HG02642 (cell line): ENCODE measurements at regions not wholly inside any gene's neighbourhood (a gene's known extent, or its start where the extent isn't known, plus 50 kb on each side); places are given as distances from the start of the nearest gene placed in this dataset.
"Not testable (repeated sequence)": the region's sequence is repeated elsewhere in the genome, so short reads cannot be mapped to it uniquely, and the experiment has no call there.

Experiments
- ATAC-seq: cut with Tn5 transposase; IDR thresholded peaks from one replicate; pipeline ENCODE4 v1.9.1; 2021; ENCODE audit warnings: mild to moderate bottlenecking; ENCODE audit not compliant: unreplicated experiment, poor library complexity

GRCh38 chr16:52117171-52117570 is 429.8 kb downstream of the TOX3 start:
- no peak for ATAC-seq

DNA sequence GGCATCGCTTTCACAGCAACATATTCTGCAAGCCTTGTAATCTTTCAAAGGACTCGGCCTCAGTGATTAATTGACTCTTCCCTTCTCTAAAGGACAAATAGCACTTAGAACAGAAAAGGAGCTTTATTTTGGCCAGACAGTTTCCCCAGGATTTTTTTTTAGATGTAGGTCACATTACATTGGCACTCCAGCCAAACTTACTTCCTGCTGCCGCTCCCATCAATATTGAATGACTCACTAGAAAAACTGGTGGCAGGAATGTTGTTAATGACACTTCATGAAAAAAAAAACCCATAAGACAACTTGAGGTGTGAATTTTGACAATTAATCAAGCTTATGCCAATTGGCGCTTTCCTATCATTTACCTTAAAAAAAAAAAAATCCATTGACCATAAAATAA is 432.6 kb downstream of the TOX3 start:
- no peak for ATAC-seq

DNA sequence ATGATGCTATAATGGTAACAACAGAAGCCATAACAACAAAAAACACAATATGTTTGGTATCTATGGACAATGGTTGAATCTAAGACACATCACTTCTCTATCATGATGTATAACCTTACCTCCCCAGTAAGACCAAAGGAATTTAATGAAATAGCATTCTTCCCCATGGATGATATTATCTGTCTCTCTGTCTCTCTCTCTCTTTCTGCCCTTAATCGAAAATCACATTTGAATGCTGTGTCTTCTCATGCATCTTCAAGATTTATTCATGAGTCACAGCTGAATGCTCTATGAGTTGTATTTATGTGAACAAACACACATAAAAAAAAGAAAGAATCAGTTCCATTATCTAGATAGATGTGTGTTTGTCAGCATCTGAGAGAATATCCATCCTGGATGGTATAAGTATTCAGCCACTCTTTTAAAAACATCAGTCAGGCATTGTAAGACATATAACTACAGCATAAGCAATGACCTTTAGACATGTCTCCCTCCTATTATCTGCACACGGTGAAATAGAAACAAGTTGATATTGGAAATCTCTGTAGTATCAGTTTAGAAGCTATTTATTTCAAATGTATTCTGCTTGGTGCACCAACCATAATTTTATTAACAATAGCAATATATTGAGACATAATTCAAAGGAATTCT is 433.3 kb downstream of the TOX3 start:
- ATAC-seq: no peak

DNA sequence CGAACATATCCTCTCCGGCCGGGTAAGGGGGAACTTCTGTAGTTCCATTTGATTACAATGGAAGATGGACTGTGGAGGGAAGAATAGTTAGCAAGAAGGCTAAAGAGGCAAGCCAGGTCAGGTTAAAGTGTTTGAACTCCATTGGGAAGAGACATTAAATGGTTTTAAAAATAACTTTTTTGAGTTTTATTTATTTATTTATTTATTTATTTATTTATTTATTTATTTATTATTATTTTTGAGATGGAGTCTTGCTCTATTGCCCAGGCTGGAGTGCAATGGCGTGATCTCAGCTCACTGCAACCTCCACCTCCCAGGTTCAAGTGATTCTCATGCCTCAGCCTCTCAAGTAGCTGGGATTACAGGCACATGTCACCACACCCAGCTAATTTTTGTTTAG is 441.9 kb downstream of the TOX3 start:
- ATAC-seq: not testable (repeated sequence)

GRCh38 chr16:52103791-52104190 is 443.2 kb downstream of the TOX3 start:
- ATAC-seq: no peak

DNA sequence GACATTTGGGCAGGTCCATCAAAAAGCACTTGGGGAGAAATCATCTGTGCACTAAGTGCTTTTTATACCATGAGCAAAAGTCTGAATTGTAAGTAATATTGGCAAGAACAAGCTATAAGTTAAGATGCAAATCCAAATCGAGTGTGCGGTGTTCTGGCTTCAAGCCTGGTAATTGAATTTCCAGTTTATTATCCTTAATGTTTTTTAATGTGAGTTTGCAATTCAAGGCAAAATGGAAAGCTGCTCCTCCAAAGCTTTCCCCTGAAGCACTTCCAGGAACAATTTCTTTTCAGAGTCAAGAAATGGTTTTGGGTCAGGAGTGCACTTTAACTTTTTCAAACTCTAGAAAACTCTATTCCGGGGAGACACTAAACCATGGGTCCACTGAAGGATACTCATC is 445.7 kb downstream of the TOX3 start:
- no peak for ATAC-seq

DNA sequence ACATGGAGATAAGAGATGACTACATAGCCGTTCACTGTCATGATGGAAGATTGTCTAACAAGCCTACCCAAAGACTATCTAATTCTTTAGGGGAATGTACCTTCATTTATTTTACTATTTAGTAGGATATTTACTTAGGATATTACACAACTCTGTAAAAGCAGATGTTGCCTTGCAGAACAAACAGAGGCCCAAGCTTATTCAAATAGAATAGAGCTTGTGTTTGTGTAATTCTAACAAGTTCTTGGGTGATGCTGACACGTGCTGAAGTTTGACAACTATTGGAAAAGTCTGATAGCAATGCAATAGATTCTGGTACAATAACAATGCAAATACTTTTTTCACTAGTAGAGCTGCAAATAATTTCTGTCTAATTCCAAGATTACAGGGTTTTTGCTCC is 447.6 kb downstream of the TOX3 start:
- ATAC-seq: no peak

DNA sequence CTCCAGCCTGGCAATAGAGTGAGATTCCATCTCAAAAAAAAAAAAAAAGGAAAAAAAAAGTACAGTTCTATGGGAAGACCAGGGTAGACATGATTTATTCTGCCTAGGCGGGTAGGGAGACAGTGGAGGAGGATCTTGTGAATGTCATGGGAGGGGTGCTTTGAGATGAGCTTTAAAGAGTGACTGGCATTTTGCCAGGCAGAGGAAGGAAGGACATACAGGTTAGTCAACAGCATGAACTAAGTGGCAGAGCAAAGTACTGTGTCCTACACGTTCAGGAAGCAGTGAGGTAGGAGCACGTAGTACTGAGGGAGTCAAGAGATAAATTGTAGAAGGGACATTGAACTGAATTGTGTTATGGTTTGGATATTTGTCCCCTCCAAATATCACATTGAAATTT is 451.5 kb downstream of the TOX3 start:
- no peak for ATAC-seq

- ATAC-seq: no peak
Observed at GRCh38 chr16:52092126-52092525, 454.8 kb downstream of the TOX3 start.

DNA sequence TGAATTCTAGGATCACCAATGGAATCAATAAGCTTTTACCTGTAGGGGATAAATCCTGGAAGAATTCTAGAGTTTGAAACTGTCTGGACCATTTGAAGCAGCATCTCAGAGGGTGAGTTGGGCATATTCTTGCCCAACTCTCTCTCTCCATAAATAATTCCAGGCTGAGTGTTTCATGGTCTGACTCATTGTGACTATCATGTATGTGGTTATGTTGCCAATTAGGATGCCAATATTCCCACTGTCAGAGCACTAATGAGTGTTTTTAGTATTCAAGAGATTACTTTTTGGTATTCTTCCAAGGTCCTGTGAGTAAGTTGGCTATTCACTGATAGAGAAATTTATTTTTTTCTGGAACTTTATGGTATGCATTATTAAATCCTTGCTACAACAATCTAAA is 456.9 kb downstream of the TOX3 start:
- no peak for ATAC-seq

GRCh38 chr16:52089476-52089875 is 457.5 kb downstream of the TOX3 start:
- ATAC-seq: no peak

DNA sequence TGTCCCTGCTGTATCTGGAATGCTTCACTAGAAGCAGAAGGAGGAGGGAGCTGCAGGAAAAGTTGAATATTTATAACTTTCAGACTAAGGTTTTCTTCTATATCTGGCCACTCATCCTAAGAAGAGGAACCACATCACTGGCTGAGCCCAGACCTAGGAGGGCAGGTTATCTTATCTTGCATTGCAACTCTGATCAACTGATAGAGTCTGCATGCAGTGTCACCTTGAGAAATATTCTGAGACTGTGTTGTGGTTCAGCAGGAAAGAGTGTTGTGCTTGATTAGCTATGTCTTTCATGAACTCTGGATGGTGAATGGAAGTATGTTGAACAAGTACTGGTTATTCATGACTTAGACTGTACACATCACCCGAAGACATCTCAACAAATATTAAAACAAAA is 460.0 kb downstream of the TOX3 start:
- ATAC-seq: no peak

GRCh38 chr16:52078716-52079655 is 468.0 kb downstream of the TOX3 start:
- no peak for ATAC-seq

GRCh38 chr16:52077607-52078006 is 469.3 kb downstream of the TOX3 start:
- no peak for ATAC-seq

- ATAC-seq: no peak
Observed at GRCh38 chr16:52076801-52077201, 470.1 kb downstream of the TOX3 start.

- ATAC-seq: no peak
Observed at GRCh38 chr16:52076332-52076731, 470.6 kb downstream of the TOX3 start.

- no peak for ATAC-seq
Observed at GRCh38 chr16:52074133-52074532, 472.8 kb downstream of the TOX3 start.

DNA sequence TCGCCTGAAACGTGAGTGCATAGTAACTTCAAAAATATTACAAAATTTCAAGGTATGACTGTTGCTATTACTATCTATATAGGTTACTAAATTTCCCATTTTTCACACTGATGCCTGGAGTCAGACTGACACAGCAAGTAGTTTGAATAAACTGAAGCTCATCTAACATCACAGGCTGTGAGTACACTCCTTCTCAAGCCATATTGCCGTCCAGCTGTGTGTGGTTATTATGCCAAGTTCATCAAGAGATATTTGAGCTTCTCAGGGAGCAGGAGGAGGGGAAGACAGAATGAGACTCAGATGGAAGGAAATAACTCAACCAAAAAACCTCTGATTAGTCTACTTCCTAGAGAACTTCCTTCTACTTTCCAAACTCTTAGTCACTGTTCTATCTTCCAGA is 473.9 kb downstream of the TOX3 start:
- ATAC-seq: no peak

GRCh38 chr16:52071101-52071500 is 475.8 kb downstream of the TOX3 start:
- no peak for ATAC-seq

DNA sequence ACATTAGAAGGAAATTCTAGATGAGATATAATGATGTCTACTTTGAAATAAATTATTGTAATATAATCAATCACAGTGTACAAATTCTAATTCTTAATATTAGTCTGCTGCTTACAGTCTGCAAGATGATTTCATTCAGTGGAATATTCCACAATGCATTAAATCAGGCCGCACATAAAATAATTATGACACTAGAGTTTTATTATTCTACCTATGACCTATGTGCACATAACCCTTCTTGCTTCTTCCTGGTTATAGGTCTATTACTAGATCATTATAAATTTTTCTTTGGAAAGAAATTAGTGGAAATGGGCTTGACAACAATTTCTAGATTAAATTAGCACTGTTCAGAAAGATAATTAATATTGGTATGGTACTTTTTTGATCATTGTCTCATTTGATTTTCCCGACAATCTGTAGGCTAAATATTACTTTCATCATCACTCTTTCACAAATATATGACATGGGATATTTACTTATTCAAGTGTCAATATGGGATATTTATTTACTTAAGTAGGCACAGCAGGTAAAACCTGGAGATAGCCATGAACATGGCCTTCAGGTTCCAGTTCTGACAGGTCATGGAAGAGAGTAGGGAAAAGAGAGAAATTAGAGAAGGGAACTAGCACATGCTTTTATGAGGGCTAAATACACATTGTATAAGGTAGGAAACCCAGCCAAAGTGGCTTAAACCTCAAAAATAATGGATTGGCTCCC is 476.4 kb downstream of the TOX3 start:
- no peak for ATAC-seq

DNA sequence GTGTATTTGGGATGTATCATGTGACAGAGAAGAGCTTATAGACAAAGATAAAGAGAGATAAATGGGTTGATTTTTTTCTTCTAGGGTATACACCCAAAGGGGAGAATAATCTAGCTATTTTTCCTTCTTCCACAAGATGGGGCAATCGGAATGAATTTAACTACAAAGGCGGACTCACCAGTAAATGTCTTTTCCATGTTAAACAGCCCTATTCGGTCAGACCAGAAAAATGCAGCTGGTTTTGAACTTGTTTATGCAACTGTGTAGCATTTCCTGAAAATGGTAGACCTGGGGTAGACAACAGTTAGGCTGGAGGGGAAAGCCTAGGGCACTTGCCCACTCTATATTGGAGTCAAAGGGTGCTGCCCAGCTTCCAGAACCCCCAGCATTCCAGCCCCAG is 477.1 kb downstream of the TOX3 start:
- ATAC-seq: no peak
